HG02885 (cell line): ENCODE measurements at regions not wholly inside any gene's neighbourhood (a gene's known extent, or its start where the extent isn't known, plus 50 kb on each side); places are given as distances from the start of the nearest gene placed in this dataset.
"Not testable (repeated sequence)": the region's sequence is repeated elsewhere in the genome, so short reads cannot be mapped to it uniquely, and the experiment has no call there.

ENCODE experiments used
- ATAC-seq: cut with Tn5 transposase; IDR thresholded peaks from one replicate; pipeline ENCODE4 v1.9.1; 2021; ENCODE audit warnings: mild to moderate bottlenecking; ENCODE audit not compliant: unreplicated experiment, poor library complexity

GRCh38 chr15:30688684-30689083 lies 62.8 kb downstream of the ARHGAP11B start:
- ATAC-seq = not testable (repeated sequence)

- ATAC-seq = not testable (repeated sequence)
Observed at GRCh38 chr15:30690153-30690552, 64.2 kb downstream of the ARHGAP11B start.

- not testable (repeated sequence) for ATAC-seq
Observed at GRCh38 chr15:30695811-30696210, 69.9 kb downstream of the ARHGAP11B start.

GRCh38 chr15:30696439-30697314 lies 70.7 kb downstream of the ARHGAP11B start:
- peak; percentile 83 for ATAC-seq

GRCh38 chr15:30697315-30697685 lies 71.4 kb downstream of the ARHGAP11B start:
- ATAC-seq = peak; percentile 63

GRCh38 chr15:30700006-30700597 lies 74.2 kb downstream of the ARHGAP11B start:
- not testable (repeated sequence) for ATAC-seq

- ATAC-seq = not testable (repeated sequence)
Observed at GRCh38 chr15:30707976-30708685, 82.2 kb downstream of the ARHGAP11B start.

GRCh38 chr15:30708809-30709208 lies 82.9 kb downstream of the ARHGAP11B start:
- ATAC-seq = not testable (repeated sequence)

GRCh38 chr15:30718038-30718643 lies 92.2 kb downstream of the ARHGAP11B start:
- not testable (repeated sequence) for ATAC-seq

GRCh38 chr15:30719363-30719762 lies 93.4 kb downstream of the ARHGAP11B start:
- not testable (repeated sequence) for ATAC-seq

- ATAC-seq = not testable (repeated sequence)
Observed at GRCh38 chr15:30720825-30721224, 94.9 kb downstream of the ARHGAP11B start.

GRCh38 chr15:30721529-30721928 lies 95.6 kb downstream of the ARHGAP11B start:
- ATAC-seq = not testable (repeated sequence)

GRCh38 chr15:30723540-30724175 lies 97.7 kb downstream of the ARHGAP11B start:
- ATAC-seq = not testable (repeated sequence)

- ATAC-seq = not testable (repeated sequence)
Observed at GRCh38 chr15:30729880-30730590, 104.1 kb downstream of the ARHGAP11B start.

- ATAC-seq = not testable (repeated sequence)
Observed at GRCh38 chr15:30730633-30731032, 104.7 kb downstream of the ARHGAP11B start.

GRCh38 chr15:30732100-30732499 lies 106.2 kb downstream of the ARHGAP11B start:
- ATAC-seq = not testable (repeated sequence)

GRCh38 chr15:30735884-30736564 lies 110.1 kb downstream of the ARHGAP11B start:
- ATAC-seq = not testable (repeated sequence)

- not testable (repeated sequence) for ATAC-seq
Observed at GRCh38 chr15:30742796-30743195, 116.9 kb downstream of the ARHGAP11B start.

GRCh38 chr15:30749048-30749447 lies 123.1 kb downstream of the ARHGAP11B start:
- ATAC-seq = not testable (repeated sequence)
